ENCODE measurements at regions not wholly inside any gene's neighbourhood (a gene's known extent, or its start where the extent isn't known, plus 50 kb on each side); places are given as distances from the start of the nearest gene placed in this dataset.

- peaks cover 15% of the 10 kb centered on the region for H3K36me3 Mint-ChIP-seq (ENCODE audit: unreplicated experiment)
- TF ChIP-seq CTCF (IDR thresholded peaks at IDR 0.05; ENCODE audit: partially characterized antibody, unreplicated experiment): no peak
- no peak for DNase-seq
- peaks cover 7% of the 10 kb centered on the region for H3K27me3 Mint-ChIP-seq (ENCODE audit: unreplicated experiment)
- H3K27ac Mint-ChIP-seq (ENCODE audit: unreplicated experiment): no peak overlapping the region
- peaks cover 12% of the 10 kb centered on the region for H3K9me3 Mint-ChIP-seq (ENCODE audit: unreplicated experiment)
- H3K4me3 Mint-ChIP-seq (ENCODE audit: unreplicated experiment): no peak overlapping the region
- peaks cover 11% of the 10 kb centered on the region for H3K4me1 Mint-ChIP-seq (ENCODE audit: low read depth, unreplicated experiment)
Measured at GRCh38 chr2:71952572-71953188, 195.0 kb downstream of the CYP26B1 start.

GRCh38 chr2:71951718-71952404, 195.8 kb downstream of the CYP26B1 start:
- Mint-ChIP-seq H3K27ac (ENCODE audit: unreplicated experiment) (no peak overlapping the region), H3K4me3 (ENCODE audit: unreplicated experiment) (no peak overlapping the region), H3K27me3 (ENCODE audit: unreplicated experiment) (peaks cover 9% of the 10 kb centered on the region), H3K36me3 (ENCODE audit: unreplicated experiment) (peaks cover 8% of the 10 kb centered on the region), H3K4me1 (ENCODE audit: low read depth, unreplicated experiment) (peaks cover 11% of the 10 kb centered on the region), H3K9me3 (ENCODE audit: unreplicated experiment) (peaks cover 8% of the 10 kb centered on the region)
- TF ChIP-seq CTCF (IDR thresholded peaks at IDR 0.05; ENCODE audit: partially characterized antibody, unreplicated experiment): no peak
- DNase-seq: no peak

- no peaks in the 10 kb centered on the region for H3K36me3 Mint-ChIP-seq (ENCODE audit: unreplicated experiment)
- peaks cover 11% of the 10 kb centered on the region for H3K4me1 Mint-ChIP-seq (ENCODE audit: low read depth, unreplicated experiment)
- H3K27me3 Mint-ChIP-seq (ENCODE audit: unreplicated experiment): peaks cover 9% of the 10 kb centered on the region
- no peak overlapping the region for H3K4me3 Mint-ChIP-seq (ENCODE audit: unreplicated experiment)
- DNase-seq: no peak
- peaks cover 2% of the 10 kb centered on the region for H3K9me3 Mint-ChIP-seq (ENCODE audit: unreplicated experiment)
- TF ChIP-seq CTCF (IDR thresholded peaks at IDR 0.05; ENCODE audit: partially characterized antibody, unreplicated experiment): no peak
- H3K27ac Mint-ChIP-seq (ENCODE audit: unreplicated experiment): no peak overlapping the region
Measured at GRCh38 chr2:71951083-71951468, 196.6 kb downstream of the CYP26B1 start.

GRCh38 chr2:71950256-71951082, 197.2 kb downstream of the CYP26B1 start:
- peaks cover 9% of the 10 kb centered on the region for H3K27me3 Mint-ChIP-seq (ENCODE audit: unreplicated experiment)
- no peak for TF ChIP-seq CTCF (IDR thresholded peaks at IDR 0.05; ENCODE audit: partially characterized antibody, unreplicated experiment)
- peaks cover 2% of the 10 kb centered on the region for H3K9me3 Mint-ChIP-seq (ENCODE audit: unreplicated experiment)
- H3K4me1 Mint-ChIP-seq (ENCODE audit: low read depth, unreplicated experiment): peaks cover 13% of the 10 kb centered on the region
- no peak overlapping the region for H3K4me3 Mint-ChIP-seq (ENCODE audit: unreplicated experiment)
- DNase-seq: no peak
- H3K27ac Mint-ChIP-seq (ENCODE audit: unreplicated experiment): no peak overlapping the region
- no peaks in the 10 kb centered on the region for H3K36me3 Mint-ChIP-seq (ENCODE audit: unreplicated experiment)

- Mint-ChIP-seq H3K9me3 (ENCODE audit: unreplicated experiment) (peaks cover 3% of the 10 kb centered on the region), H3K27ac (ENCODE audit: unreplicated experiment) (no peak overlapping the region), H3K4me1 (ENCODE audit: low read depth, unreplicated experiment) (peaks cover 18% of the 10 kb centered on the region), H3K36me3 (ENCODE audit: unreplicated experiment) (no peaks in the 10 kb centered on the region), H3K4me3 (ENCODE audit: unreplicated experiment) (no peak overlapping the region), H3K27me3 (ENCODE audit: unreplicated experiment) (peaks cover 12% of the 10 kb centered on the region)
- no peak for DNase-seq
- TF ChIP-seq CTCF (IDR thresholded peaks at IDR 0.05; ENCODE audit: partially characterized antibody, unreplicated experiment): no peak
Measured at GRCh38 chr2:71949537-71949798, 198.2 kb downstream of the CYP26B1 start.
